ENCODE measurements at regions not wholly inside any gene's neighbourhood (a gene's known extent, or its start where the extent isn't known, plus 50 kb on each side); places are given as distances from the start of the nearest gene placed in this dataset.

GRCh38 chr12:118548887-118549509 lies 172.6 kb downstream of the SUDS3 start:
- TF ChIP-seq CTCF (IDR thresholded peaks at IDR 0.05) (no peak), POLR2A (IDR thresholded peaks at IDR 0.05) (no peak)
